CD4-positive, alpha-beta T cell (primary cell): ENCODE measurements at regions not wholly inside any gene's neighbourhood (a gene's known extent, or its start where the extent isn't known, plus 50 kb on each side); places are given as distances from the start of the nearest gene placed in this dataset.

ENCODE experiments used
- ATAC-seq: fragments of 200-7000 bp; cut with Tn5 transposase; one replicate; pipeline ENCODE4 v1.10.0; 2022; ENCODE audit warnings: mild to moderate bottlenecking; ENCODE audit not compliant: poor library complexity
- CTCF ChIA-PET: fragments of 350-600 bp; sonication (Branson Sonifier 250); formaldehyde crosslinking; loops from one replicate; lab custom pipeline; 2021; ENCODE audit warnings: antibody characterized with exemption, inconsistent platforms; lab: Charles Lee
- POLR2A ChIA-PET: fragments of 350-600 bp; sonication (Branson Sonifier 250); formaldehyde crosslinking; loops from one replicate; lab custom pipeline; 2021; ENCODE audit warnings: antibody characterized with exemption, inconsistent platforms; lab: Charles Lee
- DNase-seq, 14 experiments: peaks; one replicate each; pipeline ENCODE4 v3.0.0-alpha.2; 2013 to 2020; ENCODE audit warnings: mixed read lengths in 2 of 14
- H3K27ac ChIP-seq, 2 donors: one replicate each; pipeline versions ENCODE4 v1.5.1 to v1.7.0; 2013; ENCODE audit warnings: low read length in 2 of 2, low read depth in 1 of 2, mild to moderate bottlenecking in 1 of 2
- H3K27me3 ChIP-seq, 2 experiments: 1 replicate in 1 of 2; 2 replicates in 1 of 2; pipeline versions ENCODE4 v1.6.1 to v1.7.0; 2013; ENCODE audit warnings: low read length in 2 of 2, control low read depth in 1 of 2, mild to moderate bottlenecking in 1 of 2, moderate library complexity in 1 of 2; ENCODE audit not compliant: insufficient read depth in 2 of 2, control insufficient read depth in 1 of 2
- H3K36me3 ChIP-seq: one replicate; pipeline ENCODE4 v1.6.1; 2013; ENCODE audit warnings: low read length, control low read depth; ENCODE audit not compliant: insufficient read depth
- H3K4me1 ChIP-seq: one replicate; pipeline ENCODE4 v1.6.1; 2013; ENCODE audit warnings: low read length, control low read depth; ENCODE audit not compliant: insufficient read depth
- H3K4me3 ChIP-seq: one replicate; pipeline ENCODE4 v1.5.1; 2013; ENCODE audit warnings: mild to moderate bottlenecking, low read length, moderate library complexity
- H3K9me3 ChIP-seq, 2 experiments: 1 replicate in 1 of 2; 2 replicates in 1 of 2; pipeline versions ENCODE4 v1.6.1 to v1.7.0; 2013; ENCODE audit warnings: low read length in 2 of 2, mild to moderate bottlenecking in 2 of 2, control low read depth in 1 of 2, moderate library complexity in 1 of 2; ENCODE audit not compliant: control insufficient read depth in 1 of 2, insufficient read depth in 1 of 2
- H3K27ac Mint-ChIP-seq: one replicate; pipeline ENCODE4 v1.8.0; 2020; ENCODE audit warnings: mixed read lengths
- H3K27me3 Mint-ChIP-seq: one replicate; pipeline ENCODE4 v1.8.0; 2021; ENCODE audit warnings: mixed read lengths
- H3K36me3 Mint-ChIP-seq: one replicate; pipeline ENCODE4 v1.8.0; 2021; ENCODE audit warnings: low read depth, mixed read lengths
- H3K4me1 Mint-ChIP-seq: one replicate; pipeline ENCODE4 v1.8.0; 2021; ENCODE audit warnings: low read depth, mixed read lengths
- H3K4me3 Mint-ChIP-seq: one replicate; pipeline ENCODE4 v1.8.0; 2020; ENCODE audit warnings: mild to moderate bottlenecking, mixed read lengths
- H3K9me3 Mint-ChIP-seq: one replicate; pipeline ENCODE4 v1.8.0; 2020; ENCODE audit warnings: mixed read lengths
- CTCF ChIP-seq: fragments of 200-600 bp; IDR thresholded peaks from one replicate; pipeline ENCODE4 v1.8.0; 2022; ENCODE audit warnings: antibody characterized with exemption, mild to moderate bottlenecking
- intact Hi-C, 2 experiments: fragments of 100-400 bp; cut with DNase I in 1 of 2; cut with micrococcal nuclease in 1 of 2; formaldehyde crosslinking; loops; one replicate each; pipeline versions ENCODE4 v1.15.1 to v1.9.0; 2023 to 2025; cut with DNase I, micrococcal nuclease

GRCh38 chr11:127485541-127485940, 485.0 kb upstream of the KIRREL3 start:
- no peak for TF ChIP-seq CTCF
- intact Hi-C loops, result no loop called here
- ChIA-PET POLR2A (no interaction called here), CTCF (no interaction called here)
- Histone ChIP-seq H3K4me3 (no peak overlapping the region), H3K36me3 (no peaks in the 10 kb centered on the region), H3K27me3 (no peaks in the 10 kb centered on the region), H3K9me3 (peaks cover 0 to 3% of the 10 kb centered on the region in 2 experiments), H3K27ac (no peak overlapping the region), H3K4me1 (no peaks in the 10 kb centered on the region)
- H3K36me3 Mint-ChIP-seq, result no peaks in the 10 kb centered on the region
- no peak for DNase-seq
- no peaks in the 10 kb centered on the region for H3K4me1 Mint-ChIP-seq
- no peak overlapping the region for H3K4me3 Mint-ChIP-seq
- H3K27me3 Mint-ChIP-seq, result no peaks in the 10 kb centered on the region
- H3K27ac Mint-ChIP-seq, result no peak overlapping the region
- peaks cover 3% of the 10 kb centered on the region for H3K9me3 Mint-ChIP-seq
- ATAC-seq, result no peak

- H3K27ac Mint-ChIP-seq, result no peak overlapping the region
- no peak overlapping the region for H3K27ac ChIP-seq
- H3K27me3 Mint-ChIP-seq, result no peaks in the 10 kb centered on the region
- H3K9me3 Mint-ChIP-seq, result peaks cover 3% of the 10 kb centered on the region
- DNase-seq, result no peak
- no peaks in the 10 kb centered on the region for H3K4me1 Mint-ChIP-seq
- ATAC-seq, result no peak
- intact Hi-C loops, result no loop called here
- CTCF ChIA-PET, result no interaction called here
- no peaks in the 10 kb centered on the region for H3K9me3 ChIP-seq
- no peak for TF ChIP-seq CTCF
- H3K4me3 Mint-ChIP-seq, result no peak overlapping the region
- H3K36me3 ChIP-seq, result no peaks in the 10 kb centered on the region
- H3K36me3 Mint-ChIP-seq, result no peaks in the 10 kb centered on the region
- H3K27me3 ChIP-seq, result no peaks in the 10 kb centered on the region
- no peak overlapping the region for H3K4me3 ChIP-seq
- POLR2A ChIA-PET, result no interaction called here
- no peaks in the 10 kb centered on the region for H3K4me1 ChIP-seq
These were observed 480.8 kb upstream of the KIRREL3 start for GRCh38 chr11:127481391-127481790.

GRCh38 chr11:127478826-127479225, 478.3 kb upstream of the KIRREL3 start:
- no peak for ATAC-seq

More at GRCh38 chr11:127478826-127479225, 478.3 kb upstream of the KIRREL3 start:
- Mint-ChIP-seq H3K4me3 (no peak overlapping the region), H3K27ac (no peak overlapping the region), H3K4me1 (no peaks in the 10 kb centered on the region), H3K9me3 (no peaks in the 10 kb centered on the region), H3K27me3 (no peaks in the 10 kb centered on the region), H3K36me3 (no peaks in the 10 kb centered on the region)
- intact Hi-C loops, result no loop called here
- Histone ChIP-seq H3K36me3 (no peaks in the 10 kb centered on the region), H3K4me3 (no peak overlapping the region), H3K27me3 (no peaks in the 10 kb centered on the region), H3K4me1 (no peaks in the 10 kb centered on the region), H3K27ac (no peak overlapping the region), H3K9me3 (no peaks in the 10 kb centered on the region)
- ChIA-PET POLR2A (no interaction called here), CTCF (no interaction called here)
- no peak for DNase-seq
- no peak for TF ChIP-seq CTCF
